ENCODE measurements at regions not wholly inside any gene's neighbourhood (a gene's known extent, or its start where the extent isn't known, plus 50 kb on each side); places are given as distances from the start of the nearest gene placed in this dataset.

GRCh38 chr1:29384496-29385015 lies 148.2 kb downstream of the PTPRU start (continued):
- TF ChIP-seq, protein P1, sequence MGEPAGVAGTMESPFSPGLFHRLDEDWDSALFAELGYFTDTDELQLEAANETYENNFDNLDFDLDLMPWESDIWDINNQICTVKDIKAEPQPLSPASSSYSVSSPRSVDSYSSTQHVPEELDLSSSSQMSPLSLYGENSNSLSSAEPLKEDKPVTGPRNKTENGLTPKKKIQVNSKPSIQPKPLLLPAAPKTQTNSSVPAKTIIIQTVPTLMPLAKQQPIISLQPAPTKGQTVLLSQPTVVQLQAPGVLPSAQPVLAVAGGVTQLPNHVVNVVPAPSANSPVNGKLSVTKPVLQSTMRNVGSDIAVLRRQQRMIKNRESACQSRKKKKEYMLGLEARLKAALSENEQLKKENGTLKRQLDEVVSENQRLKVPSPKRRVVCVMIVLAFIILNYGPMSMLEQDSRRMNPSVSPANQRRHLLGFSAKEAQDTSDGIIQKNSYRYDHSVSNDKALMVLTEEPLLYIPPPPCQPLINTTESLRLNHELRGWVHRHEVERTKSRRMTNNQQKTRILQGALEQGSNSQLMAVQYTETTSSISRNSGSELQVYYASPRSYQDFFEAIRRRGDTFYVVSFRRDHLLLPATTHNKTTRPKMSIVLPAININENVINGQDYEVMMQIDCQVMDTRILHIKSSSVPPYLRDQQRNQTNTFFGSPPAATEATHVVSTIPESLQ (CRISPR knock-in tag; conservative IDR thresholded peaks at IDR 0.05) = no peak
- TF ChIP-seq MBD4 (IDR thresholded peaks at IDR 0.05; ENCODE audit: borderline replicate concordance, low read length) = no peak
- TF ChIP-seq, protein P2, sequence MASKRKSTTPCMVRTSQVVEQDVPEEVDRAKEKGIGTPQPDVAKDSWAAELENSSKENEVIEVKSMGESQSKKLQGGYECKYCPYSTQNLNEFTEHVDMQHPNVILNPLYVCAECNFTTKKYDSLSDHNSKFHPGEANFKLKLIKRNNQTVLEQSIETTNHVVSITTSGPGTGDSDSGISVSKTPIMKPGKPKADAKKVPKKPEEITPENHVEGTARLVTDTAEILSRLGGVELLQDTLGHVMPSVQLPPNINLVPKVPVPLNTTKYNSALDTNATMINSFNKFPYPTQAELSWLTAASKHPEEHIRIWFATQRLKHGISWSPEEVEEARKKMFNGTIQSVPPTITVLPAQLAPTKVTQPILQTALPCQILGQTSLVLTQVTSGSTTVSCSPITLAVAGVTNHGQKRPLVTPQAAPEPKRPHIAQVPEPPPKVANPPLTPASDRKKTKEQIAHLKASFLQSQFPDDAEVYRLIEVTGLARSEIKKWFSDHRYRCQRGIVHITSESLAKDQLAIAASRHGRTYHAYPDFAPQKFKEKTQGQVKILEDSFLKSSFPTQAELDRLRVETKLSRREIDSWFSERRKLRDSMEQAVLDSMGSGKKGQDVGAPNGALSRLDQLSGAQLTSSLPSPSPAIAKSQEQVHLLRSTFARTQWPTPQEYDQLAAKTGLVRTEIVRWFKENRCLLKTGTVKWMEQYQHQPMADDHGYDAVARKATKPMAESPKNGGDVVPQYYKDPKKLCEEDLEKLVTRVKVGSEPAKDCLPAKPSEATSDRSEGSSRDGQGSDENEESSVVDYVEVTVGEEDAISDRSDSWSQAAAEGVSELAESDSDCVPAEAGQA (IDR thresholded peaks at IDR 0.05; ENCODE audit: low read depth) = no peak
- TF ChIP-seq, protein P2 (CRISPR knock-in tag; IDR thresholded peaks at IDR 0.05; ENCODE audit: borderline replicate concordance) = no peak
